Kasumi-1 (cell line): ENCODE measurements at regions not wholly inside any gene's neighbourhood (a gene's known extent, or its start where the extent isn't known, plus 50 kb on each side); places are given as distances from the start of the nearest gene placed in this dataset.

Experiments used
- DNase-seq, 2 experiments: peaks; one replicate each; lab custom pipeline; 2025; lab: John Stamatoyannopoulos, UW

DNA sequence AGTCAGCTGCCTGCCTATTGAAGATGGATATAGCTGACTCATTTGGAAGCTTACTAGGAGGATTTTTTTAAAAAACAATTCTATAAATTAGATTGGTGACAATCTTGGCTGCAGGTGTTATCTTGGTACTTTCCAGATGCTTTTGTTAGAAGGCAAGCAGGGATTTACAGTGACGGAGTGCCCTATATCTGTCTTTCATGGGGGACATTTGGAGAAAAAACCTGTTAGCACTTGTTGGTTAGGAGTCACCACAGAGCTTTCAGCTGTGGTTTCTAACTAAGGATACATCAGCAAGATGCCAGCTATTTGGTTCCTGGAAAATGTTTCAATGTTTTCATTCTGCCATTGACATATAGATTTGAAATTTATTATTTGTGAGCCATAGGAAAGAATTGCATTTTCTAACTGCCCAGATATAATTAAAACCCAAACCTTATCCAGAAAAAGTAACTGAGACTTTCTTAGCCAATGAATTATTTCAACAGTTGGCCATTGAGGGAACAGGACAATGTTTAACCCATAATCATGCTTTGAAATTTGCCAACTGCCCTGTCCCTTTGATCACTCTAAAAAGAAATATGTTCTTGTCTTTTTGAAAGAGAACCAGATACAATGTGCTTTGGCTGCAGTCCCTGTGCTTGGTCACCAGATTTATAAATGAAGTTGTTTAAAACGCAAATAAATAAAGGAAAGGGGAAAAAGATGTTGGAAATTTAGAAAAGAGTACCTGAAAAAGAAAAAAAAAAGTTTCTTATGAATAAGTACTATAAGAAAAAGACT is 761.0 kb upstream of the CXADR start:
- no peak for DNase-seq

DNA sequence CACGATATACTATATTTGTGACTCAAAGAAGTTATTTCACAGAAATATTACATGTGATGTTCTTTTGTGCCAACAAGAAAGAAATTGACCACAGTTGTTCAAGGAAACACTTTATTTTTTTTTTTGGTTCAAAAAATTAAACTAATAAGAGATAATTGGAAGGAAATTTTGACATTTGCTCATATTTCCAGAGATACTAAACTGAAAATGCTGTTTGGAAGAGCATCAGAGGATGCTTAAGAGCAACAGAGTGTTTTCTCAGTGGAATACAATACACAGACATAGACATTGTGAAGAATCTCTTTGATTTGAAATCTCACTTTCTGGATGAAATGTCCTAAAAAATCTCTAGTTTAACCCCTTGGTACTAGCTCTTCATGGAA is 760.4 kb upstream of the CXADR start:
- DNase-seq, result no peak

DNA sequence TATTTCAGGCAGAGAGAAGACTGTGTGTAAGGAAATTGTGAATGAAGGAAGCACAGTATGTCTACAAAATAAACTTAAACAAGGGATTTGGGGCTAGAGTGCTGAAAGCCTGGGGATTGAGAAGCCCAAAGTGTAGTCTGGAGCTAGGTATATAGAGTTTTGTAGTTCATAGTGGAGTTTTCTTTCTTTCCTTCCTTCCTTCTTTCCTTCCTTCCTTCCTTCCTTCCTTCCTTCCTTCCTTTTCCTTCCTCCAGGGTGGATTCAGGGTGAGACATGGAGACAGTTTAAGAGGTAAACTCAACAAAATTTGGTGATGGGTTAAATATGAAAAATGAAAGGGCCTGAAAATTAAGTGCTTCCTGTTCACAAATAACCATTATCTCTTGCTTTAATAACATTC is 757.8 kb upstream of the CXADR start:
- DNase-seq, result no peak

DNA sequence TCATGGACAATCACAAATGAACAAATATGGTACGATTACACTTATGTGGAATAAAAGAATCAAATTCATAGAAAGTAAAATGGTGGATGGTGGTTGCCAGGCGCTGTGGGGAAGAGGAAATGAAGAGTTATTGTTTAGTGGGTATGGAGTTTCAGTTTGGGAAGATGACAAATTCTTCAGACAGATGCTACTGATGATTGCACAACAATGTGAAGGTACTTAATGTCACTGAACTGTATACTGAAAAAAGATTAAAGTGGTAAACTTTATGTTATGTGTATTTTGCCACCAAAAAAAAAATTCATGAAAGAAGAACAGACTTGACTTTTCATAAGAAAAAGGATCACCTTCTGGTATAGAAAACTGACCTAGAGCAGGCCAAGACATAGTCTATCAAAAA is 745.6 kb upstream of the CXADR start:
- DNase-seq, result no peak

DNA sequence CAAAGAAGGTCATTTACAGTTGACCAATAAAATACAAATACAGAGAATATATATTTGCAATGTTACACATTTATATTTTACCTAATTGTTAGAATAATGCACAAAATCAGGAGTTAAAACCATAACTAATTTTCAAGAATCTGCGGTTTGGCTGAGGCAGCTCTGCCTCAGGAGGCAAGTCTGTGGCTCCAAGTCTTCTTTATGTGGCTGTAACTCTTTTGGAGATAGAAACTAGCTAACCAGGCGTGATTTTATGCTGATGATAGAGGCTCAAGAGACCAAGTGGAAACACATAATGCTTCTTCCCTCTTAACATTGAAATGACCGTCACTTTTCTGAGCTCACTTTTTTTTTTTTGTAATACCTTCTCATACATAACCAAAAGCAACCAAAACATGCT is 744.7 kb upstream of the CXADR start:
- DNase-seq, result no peak

DNA sequence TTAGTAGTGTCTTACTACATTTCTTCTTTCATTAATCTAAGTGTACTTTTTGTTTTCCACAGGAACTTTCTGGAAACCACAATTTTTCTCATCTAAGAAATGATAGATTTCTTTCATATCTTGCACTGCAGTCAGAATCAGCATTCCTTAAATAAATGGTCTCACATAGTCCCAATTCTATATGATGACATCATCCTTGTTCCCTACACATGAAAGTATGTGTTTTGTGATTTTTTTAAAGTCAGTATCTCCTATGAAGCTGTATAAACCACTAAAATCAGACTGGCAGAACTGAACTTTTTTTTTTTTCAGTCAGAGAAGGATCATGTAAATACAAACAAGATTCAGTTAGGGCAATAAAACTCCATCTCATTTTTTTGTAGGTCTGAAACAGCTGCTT is 742.6 kb upstream of the CXADR start:
- no peak for DNase-seq

DNA sequence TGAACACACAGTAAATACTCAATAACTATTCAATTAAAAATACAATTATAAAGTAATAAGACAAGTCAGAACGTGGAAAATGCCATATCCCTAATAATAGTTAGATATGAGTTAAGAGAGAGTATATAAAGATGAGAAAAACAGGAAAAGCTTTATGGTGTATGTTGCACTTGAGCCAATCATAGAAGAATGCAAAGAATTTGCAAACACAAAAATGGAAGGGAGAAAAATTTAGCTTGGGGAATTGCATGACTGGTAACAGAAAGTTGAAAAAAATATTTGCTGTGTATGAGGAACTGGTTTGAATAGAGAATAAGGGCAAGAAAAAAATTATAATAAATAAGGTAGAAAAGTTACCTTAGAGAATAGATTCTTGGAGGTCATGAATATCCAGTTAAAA is 739.6 kb upstream of the CXADR start:
- no peak for DNase-seq

DNA sequence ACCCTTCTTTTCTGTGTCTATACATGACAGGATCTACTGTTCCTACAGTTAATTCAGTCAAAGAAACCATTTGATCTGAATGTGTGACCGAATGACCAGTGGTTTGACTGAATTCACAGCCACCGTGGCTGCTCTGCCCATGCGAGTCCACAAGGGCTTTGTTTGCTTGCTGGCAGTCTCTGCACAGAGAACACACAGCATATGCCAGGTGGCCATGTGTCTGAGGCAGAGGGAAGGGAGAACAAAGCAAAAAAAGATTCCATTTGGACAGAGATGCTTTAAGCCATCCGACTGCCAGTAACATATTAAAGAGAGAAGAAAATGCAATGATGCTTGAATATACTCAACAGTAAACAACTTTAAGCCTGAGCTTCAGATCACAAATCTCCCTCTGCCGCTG is 737.8 kb upstream of the CXADR start:
- no peak for DNase-seq

DNA sequence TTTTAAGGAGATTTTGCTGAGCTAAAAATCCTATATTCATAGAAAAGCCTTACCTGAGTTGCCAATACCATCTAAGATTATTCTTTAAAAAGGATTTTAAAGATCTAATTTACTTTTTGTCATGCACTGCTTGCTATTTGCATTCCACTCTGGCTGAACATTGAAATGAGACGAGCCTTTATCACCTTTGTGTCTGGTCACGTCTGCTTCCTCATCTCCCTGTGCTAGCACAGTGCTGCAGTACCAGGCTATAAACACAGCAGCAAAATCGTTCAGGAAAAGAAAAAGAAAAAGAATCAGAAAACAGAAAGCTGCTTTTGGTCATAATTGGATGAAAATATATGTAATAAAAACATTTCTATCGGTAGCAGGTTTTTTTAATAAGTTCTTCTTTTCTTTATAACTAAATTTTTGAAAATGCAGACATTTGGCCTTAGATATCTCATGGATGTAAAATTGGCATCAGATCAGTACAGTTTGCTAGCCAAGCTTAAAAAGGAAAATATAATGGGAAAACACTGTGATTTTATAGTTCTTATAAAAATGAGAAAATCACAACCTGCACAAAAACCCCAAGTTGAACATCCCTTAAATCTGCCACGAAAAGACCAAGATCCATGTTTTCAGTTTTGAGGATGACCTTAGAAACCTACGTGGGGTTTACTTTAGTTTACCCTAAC is 735.7 kb upstream of the CXADR start:
- no peak for DNase-seq

DNA sequence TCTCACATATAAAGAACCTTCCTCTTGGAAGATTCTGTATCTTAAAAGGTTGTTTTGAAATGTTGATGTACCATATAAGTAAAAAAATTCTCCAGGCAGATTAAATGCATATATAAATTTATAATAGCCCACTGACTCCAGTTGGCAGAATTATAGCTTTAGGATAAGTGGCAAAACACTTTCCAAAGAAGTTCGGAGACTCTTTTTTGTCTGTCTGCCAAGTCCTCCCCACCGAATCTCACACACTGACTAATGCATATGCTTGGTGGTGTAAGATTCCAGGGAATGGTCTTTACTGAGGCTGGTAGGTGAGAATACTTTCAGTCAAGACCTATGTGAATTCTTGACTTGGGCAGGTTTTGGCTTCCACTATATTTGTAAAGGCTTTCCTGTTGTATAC is 724.3 kb upstream of the CXADR start:
- DNase-seq, result no peak

DNA sequence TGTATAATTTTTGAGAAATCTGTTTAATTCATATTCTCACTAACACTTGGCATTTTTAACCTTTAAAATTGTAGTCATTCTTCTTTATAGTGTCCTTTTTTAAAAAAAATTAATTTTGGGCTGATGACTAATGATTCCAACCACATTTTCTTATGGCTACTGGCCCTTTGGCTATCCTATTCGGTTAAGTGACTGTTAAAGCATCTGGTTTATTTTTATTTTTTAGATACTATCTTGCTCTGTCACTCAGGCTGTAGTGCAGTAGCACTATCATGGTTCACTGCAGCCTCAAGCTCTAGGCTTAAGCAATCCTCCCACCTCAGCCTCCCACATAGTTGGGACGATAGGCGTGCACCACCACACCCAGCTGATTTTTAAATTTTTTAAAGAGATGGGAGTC is 723.2 kb upstream of the CXADR start:
- no peak for DNase-seq

DNA sequence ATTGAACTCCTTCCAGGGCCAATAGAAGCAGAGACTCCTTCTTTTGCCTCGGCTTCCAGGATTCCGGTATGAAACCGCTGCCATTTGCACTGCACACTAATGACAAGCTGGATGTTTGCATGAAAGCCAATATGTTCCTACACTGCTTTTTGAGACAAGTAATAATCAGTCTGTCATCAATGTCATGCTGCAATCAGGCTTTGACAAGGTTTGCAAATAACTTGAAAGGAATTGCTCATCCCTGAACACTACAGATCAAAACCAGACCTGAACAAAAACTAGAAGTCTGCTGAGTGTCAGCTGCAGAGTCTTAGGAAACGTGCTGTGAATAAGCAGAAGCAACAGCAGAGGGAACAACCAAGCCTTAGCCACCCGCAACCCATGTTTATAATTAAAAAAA is 720.7 kb upstream of the CXADR start:
- DNase-seq, result no peak

DNA sequence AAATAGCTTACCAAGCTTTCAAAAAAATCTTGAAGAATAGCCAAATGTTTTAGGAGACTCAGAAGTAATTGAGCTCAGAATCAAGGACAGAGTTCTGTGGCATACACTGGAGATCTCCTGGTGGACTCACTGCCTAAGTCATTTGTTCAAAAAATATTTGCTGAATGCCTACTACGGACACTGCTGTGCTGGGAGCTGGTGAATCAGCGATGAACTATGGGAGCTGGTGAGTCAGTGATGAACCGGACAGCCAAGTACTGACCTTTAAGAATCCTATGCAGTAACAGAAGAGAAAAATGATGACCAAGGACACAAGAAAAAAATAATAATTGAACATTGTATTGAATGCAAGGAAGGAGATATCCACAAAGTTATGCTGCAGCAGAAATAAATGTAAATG is 717.9 kb upstream of the CXADR start:
- no peak for DNase-seq

DNA sequence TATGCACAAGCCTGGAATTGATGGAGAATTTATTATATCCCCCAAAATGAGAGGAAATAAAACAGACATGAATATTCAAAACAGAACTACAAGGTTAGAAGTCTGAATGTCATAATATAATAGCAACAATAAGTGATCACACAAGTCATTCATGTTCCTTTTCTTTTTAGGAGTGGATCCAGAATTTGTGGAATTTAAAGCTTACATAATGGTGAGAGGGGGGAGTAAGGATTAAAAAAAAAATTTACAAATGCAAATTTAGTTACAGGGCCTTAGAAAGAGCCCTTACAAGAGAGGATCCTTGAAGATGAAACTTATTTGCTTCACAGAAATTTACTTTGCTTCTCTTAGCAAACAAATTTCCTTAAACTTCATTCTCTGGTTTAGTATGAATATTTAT is 716.1 kb upstream of the CXADR start:
- DNase-seq, result no peak

DNA sequence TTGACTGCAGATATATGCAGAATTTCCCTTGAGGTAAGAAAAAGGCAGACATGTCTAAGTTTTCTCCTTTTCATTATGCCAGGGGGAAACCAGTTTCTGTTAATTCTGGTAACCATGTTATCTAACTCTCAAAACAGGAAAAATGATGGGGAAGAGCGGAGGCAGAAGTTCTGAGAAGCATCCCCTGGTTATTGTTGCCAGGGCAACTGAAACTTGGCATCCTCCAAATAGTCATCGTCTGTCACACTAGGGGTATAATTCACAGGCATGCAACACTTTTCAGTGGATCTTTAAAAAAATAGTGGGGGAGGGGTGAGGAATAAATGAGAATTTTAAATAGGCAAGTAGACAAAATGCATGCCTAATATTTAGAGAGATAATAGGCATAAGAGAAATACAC is 715.3 kb upstream of the CXADR start:
- no peak for DNase-seq

DNA sequence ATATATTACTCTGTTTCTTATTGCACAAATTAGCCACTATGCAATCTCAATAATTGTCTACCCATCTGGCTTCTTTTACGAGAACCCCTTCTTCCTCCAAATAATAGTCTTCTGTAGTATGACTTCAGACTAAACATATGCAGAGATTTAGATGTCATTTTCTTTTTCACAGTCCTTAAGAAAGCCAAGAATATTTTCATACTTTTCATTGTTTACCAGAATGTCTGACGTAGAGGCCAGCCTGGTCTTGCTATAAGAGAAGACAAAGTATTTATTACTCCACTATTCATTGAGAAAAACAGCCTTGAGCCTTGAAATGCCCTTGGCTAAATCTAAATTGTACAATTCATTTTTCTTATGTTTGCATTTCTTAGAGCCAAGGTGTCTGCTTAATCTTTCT is 714.9 kb upstream of the CXADR start:
- no peak for DNase-seq

DNA sequence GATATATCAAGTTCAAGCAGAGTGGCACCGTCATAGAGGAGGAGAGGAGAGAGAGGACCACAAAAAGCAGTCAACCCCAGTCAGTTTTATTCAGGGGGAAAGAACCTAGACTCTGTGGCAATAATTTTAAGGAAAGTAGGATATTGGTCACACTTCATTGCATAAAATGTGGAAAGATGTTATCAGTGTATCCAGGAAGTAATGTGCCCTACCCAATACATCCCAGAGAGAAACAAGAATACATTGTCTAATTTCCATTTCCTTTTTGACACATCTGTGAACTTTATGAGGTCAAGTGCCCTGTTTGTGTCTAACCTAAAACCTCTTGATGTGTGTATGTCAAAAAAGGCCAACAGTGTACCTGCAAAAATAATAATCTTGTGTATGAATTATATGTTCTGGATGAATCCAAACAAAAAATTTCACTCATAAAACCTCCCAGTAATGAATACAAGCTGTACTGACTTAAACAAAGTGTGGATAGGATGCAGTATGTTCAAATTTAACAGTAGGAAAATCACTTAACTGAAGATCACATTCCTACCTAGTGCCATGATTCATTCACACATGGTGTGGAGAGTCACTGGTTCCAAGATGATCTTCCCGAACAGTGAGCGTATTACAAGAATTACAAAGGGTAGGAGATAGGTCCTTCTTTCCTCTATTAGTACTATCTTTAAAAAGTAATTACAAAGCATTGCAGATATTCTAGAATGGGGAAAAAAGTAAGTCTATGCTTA is 712.1 kb upstream of the CXADR start:
- DNase-seq, result no peak

DNA sequence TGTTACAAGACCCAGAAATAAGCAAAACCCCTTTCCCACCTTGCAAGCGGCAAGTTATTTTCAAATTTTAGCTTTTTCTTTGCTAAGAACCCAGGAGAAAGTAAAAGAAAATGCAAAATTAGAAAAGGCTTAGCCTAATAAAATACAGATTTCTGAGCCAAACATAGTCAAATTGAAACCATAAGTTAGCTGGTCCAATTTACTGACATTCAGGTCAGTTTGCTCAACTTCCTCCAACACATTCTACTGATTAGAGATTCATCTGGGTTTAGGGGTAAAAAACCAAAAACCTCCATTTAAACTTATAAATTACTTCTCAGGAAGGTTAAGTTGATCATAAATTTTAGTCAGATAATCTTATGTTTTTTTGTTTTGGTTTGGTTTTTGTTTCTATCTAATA is 701.8 kb upstream of the CXADR start:
- no peak for DNase-seq

DNA sequence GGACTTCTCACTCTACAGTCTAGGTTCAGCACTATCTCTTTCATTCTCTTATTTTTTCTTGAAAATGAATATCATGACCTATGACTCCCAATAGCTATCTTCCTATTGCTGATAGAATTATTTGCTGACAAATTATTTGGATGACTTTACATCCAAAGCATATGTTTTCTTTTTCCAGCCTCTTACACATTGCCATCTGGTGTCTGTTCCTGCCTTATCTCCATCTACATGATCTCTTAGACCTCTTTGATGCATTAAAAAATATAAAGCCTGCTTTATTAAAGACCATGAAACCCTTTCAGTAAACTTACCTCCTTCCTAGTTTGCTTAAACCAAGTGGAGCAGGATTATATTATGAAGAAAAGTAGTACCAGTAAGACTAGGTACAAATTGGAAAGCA is 700.9 kb upstream of the CXADR start:
- DNase-seq, result no peak

DNA sequence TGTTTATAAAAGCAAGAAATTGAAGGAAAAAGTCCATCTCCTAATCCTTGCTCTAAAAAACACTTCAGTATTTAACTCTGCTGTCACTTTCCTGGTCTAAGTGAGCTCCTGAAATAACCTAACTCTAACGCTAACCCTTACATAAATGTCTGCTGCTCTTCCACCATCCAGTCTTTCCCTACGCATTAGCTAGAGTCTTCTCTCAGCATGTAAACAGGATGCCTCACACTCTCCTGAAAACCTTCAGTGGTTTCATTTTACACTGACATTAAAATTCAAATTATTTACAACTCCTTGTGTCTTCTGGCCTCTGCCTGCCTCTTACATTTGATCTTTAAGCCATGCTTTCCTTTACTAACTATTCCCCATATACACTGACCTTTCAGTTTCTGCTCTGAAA is 697.6 kb upstream of the CXADR start:
- DNase-seq, result no peak

DNA sequence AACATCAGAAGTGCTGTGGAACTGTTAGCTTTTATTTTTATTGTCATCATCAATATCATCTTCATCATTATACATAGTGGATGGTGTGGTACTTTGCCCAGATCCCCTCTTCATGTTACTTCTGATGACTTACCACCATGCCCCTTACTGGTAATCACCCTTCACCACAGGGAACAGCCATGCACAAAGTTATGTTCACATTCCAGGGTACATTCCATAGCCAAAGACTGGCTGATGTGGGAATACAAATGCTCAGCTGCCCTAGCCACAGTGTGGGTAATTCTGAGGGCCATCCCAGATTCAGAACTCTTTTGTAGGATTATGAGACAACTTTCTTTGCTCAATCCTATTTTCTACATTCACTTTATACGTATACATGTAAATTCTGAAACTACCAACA is 691.3 kb upstream of the CXADR start:
- DNase-seq, result no peak

DNA sequence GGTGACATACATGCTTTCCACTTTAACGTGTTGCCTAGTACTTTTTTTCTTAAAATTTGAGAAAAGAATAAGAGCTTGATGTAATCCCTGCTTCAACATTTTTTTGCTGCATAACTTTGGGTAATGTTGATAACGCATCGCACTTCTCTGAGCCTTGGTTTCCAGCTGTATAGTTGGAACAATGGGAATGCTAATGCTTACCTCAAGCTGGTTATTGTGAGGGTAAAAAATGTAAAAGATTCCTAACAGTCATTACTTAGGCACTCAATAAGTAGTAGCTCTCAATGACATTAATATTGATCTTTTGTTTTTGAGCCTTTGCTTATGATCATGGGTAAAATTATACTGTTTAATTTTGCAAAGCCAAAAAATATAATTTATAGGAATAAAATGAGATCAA is 683.3 kb upstream of the CXADR start:
- no peak for DNase-seq

DNA sequence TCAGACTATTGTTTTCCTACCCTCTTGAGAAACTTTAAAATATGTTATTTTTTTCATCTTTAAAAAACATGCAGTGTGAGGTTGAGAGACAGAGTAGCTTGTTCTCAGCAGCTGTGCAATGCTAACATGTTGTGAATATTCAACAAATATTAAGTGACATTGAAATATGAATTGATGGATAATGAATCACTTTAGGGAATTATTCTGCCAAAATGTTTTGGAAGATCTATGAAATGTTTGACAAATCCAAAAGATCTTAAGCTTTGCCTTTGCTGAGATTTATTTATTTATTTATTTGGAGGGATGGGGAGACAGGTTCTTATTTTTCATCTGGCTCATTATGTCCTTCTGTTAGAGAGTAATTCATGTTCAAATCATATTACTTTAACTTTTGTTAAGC is 680.1 kb upstream of the CXADR start:
- no peak for DNase-seq
